Upper lobe of right lung (tissue), 1 donor: ENCODE measurements at regions not wholly inside any gene's neighbourhood (a gene's known extent, or its start where the extent isn't known, plus 50 kb on each side); places are given as distances from the start of the nearest gene placed in this dataset.

Experiments used
- ATAC-seq: fragments of 200-7000 bp; cut with Tn5 transposase; one replicate; pipeline ENCODE4 v1.9.1; 2020; ENCODE audit warnings: mild to moderate bottlenecking, moderate library complexity
- DNase-seq: peaks from one replicate; pipeline ENCODE4 v3.0.0-alpha.2; 2020
- H3K27ac ChIP-seq: fragments of 200-600 bp; one replicate; pipeline ENCODE4 v1.8.0; 2022
- H3K27me3 ChIP-seq: fragments of 200-600 bp; one replicate; pipeline ENCODE4 v1.8.0; 2022; ENCODE audit warnings: mild to moderate bottlenecking
- H3K36me3 ChIP-seq: fragments of 200-600 bp; one replicate; pipeline ENCODE4 v1.8.0; 2022
- H3K4me1 ChIP-seq: fragments of 200-600 bp; one replicate; pipeline ENCODE4 v1.8.0; 2022
- H3K4me3 ChIP-seq: fragments of 200-600 bp; one replicate; pipeline ENCODE4 v1.8.0; 2022; ENCODE audit warnings: mild to moderate bottlenecking
- H3K9me3 ChIP-seq: fragments of 200-600 bp; one replicate; pipeline ENCODE4 v1.8.0; 2022
- intact Hi-C: fragments of 100-400 bp; cut with DNase I; formaldehyde crosslinking; loops from one replicate; pipeline ENCODE4 v1.11.0; 2022
- TF ChIP-seq, protein P1 (sequence below): fragments of 200-600 bp; IDR thresholded peaks from one replicate; pipeline ENCODE4 v1.8.0; 2022; ENCODE audit warnings: antibody characterized with exemption
- donor health status: DM: no; HTN: yes; CAD: no; lungs with severe emphysema.

DNA sequence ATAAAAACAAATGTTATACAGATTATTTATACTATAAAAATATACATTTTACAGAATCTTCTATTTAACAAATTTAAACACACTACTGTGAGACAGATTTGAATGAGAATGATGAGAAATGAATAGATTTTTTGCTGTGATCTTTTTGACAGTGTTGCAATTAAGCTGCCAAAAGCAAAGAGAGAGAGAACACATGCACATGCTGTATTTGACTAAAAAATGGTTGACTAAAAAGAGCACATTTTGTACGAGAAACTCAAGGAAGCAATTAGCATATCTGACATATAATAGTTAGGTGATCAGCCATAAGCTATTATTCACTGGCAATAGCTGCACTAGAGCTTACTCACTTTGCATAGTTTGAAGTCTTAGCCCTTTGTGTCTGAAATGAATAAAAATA is 115.8 kb downstream of the SYT10 start:
- ATAC-seq: no peak

DNA sequence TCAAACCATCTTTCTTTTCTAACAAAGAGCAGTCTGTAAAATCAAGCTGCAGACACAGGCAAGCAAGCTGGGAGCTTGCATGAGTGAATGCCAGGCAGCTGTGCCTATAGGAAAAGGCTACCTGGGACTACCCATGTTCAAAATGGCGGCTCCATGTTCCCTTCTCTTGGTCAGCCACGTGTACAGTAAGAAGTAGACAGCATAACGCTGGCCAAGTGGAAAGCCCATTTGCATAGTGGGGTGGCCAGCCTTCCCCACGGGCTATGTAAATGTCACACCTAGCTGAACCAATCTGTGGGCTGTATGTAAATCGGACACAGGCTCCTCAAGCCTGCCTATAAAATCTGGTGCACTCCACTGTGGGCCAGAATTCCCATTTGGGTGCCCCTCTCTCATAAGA is 117.1 kb downstream of the SYT10 start:
- H3K9me3 ChIP-seq: no peaks in the 10 kb centered on the region
- TF ChIP-seq, protein P1, sequence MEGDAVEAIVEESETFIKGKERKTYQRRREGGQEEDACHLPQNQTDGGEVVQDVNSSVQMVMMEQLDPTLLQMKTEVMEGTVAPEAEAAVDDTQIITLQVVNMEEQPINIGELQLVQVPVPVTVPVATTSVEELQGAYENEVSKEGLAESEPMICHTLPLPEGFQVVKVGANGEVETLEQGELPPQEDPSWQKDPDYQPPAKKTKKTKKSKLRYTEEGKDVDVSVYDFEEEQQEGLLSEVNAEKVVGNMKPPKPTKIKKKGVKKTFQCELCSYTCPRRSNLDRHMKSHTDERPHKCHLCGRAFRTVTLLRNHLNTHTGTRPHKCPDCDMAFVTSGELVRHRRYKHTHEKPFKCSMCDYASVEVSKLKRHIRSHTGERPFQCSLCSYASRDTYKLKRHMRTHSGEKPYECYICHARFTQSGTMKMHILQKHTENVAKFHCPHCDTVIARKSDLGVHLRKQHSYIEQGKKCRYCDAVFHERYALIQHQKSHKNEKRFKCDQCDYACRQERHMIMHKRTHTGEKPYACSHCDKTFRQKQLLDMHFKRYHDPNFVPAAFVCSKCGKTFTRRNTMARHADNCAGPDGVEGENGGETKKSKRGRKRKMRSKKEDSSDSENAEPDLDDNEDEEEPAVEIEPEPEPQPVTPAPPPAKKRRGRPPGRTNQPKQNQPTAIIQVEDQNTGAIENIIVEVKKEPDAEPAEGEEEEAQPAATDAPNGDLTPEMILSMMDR: no peak
- intact Hi-C loops: no loop called here
- DNase-seq: no peak
- H3K4me1 ChIP-seq: no peaks in the 10 kb centered on the region
- ATAC-seq: no peak
- no peaks in the 10 kb centered on the region for H3K36me3 ChIP-seq
- no peaks in the 10 kb centered on the region for H3K27me3 ChIP-seq
- no peak overlapping the region for H3K4me3 ChIP-seq
- no peak overlapping the region for H3K27ac ChIP-seq

More for the DNA sequence above, 115.8 kb downstream of the SYT10 start:
- no peak for DNase-seq
- Histone ChIP-seq H3K4me1 (no peaks in the 10 kb centered on the region), H3K36me3 (no peaks in the 10 kb centered on the region), H3K4me3 (no peak overlapping the region), H3K9me3 (no peaks in the 10 kb centered on the region), H3K27ac (no peak overlapping the region), H3K27me3 (no peaks in the 10 kb centered on the region)
- TF ChIP-seq, protein P1: no peak
- intact Hi-C loops: no loop called here

DNA sequence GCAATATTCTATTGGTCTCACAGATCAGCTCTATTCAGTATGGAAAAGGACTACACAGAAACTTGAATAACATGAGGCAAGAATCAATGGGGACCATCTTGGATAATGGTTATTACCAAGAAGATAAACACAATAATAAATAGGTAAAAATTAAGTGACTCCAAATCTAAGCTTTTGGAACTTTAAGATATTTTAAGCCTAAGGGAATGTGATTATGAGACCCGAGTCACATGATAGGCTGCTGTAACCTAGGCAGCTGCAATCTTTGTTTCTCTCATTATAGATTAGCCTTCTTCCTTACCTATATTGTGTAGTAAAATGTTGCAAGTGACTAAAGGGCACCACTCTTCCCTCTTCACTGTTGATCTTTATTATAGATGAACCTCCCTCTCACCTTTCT is 121.9 kb downstream of the SYT10 start:
- DNase-seq (no peak), ATAC-seq (no peak)
- no peaks in the 10 kb centered on the region for H3K4me1 ChIP-seq
- no peaks in the 10 kb centered on the region for H3K27me3 ChIP-seq
- TF ChIP-seq, protein P1: no peak
- intact Hi-C loops: no loop called here
- H3K36me3 ChIP-seq: no peaks in the 10 kb centered on the region
- no peaks in the 10 kb centered on the region for H3K9me3 ChIP-seq
- H3K4me3 ChIP-seq: no peak overlapping the region
- H3K27ac ChIP-seq: no peak overlapping the region

DNA sequence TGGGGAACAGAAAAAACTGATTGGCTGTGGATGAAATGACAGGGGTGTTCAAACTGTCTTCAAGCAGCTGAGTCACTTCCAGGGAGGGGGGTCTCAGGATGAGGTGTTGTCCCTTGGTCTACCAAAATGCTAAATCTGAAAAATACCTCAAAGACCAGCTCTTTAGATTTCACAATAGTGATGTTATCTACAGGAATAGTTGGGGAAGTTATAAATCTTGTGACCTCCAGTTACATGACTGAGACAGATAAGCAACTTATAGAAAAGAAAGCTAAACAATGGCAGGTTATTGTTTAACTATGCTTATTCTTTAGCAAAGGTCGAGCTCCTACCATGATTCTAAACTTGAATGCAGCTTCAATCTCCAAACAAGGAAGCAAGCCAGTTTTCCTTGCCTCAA is 125.4 kb downstream of the SYT10 start:
- DNase-seq: no peak
- H3K27me3 ChIP-seq: no peaks in the 10 kb centered on the region
- H3K4me1 ChIP-seq: no peaks in the 10 kb centered on the region
- H3K9me3 ChIP-seq: no peaks in the 10 kb centered on the region
- no peaks in the 10 kb centered on the region for H3K36me3 ChIP-seq
- H3K27ac ChIP-seq: no peak overlapping the region
- H3K4me3 ChIP-seq: no peak overlapping the region
- intact Hi-C loops: no loop called here
- TF ChIP-seq, protein P1: no peak
- ATAC-seq: no peak

DNA sequence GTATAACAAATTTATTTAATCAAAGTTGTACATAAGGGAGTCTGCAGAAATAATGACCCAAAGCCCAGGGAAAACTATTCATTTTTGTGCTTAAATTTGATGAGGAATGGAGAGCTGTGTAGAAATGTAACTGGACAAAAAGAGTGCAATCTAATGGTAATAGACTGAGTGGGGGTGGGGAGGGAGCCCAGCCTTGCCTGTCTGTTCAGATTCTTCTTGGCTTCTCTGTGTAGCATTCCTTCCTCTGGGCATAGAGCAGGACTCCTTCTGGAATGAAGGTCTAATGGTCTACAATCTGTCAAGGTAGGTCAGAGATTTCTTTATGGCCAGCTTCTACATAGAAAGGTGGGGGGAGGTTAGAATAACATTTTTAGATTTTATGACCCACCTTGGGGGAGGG is 126.1 kb downstream of the SYT10 start:
- intact Hi-C loops: no loop called here
- TF ChIP-seq, protein P1: no peak
- H3K27me3 ChIP-seq: no peaks in the 10 kb centered on the region

DNA sequence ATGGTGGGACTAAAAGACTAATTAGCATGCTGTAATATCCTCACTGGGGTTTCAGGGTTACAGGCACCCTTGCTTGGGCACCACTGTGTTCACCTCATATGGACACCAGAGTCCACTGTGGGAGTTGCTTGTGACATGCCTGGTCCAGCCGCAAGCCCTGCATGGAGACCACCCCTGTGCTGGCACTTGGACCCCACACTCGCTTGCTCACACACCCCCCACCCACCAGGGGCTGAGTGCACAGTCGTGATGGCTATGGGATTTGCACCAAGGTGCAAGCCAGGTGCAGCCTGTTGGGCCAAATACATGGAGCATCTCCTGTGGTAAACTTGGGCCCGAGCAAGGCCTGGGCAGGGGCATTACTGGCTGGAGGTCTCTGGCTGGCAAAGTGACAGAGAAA is 129.1 kb downstream of the SYT10 start:
- no peaks in the 10 kb centered on the region for H3K36me3 ChIP-seq
- H3K27ac ChIP-seq: no peak overlapping the region
- DNase-seq (no peak), ATAC-seq (peak; percentile 39)
- intact Hi-C loops: no loop called here
- H3K27me3 ChIP-seq: no peaks in the 10 kb centered on the region
- no peaks in the 10 kb centered on the region for H3K9me3 ChIP-seq
- TF ChIP-seq, protein P1: no peak
- H3K4me1 ChIP-seq: no peaks in the 10 kb centered on the region
- H3K4me3 ChIP-seq: no peak overlapping the region

More for the DNA sequence above, 126.1 kb downstream of the SYT10 start:
- Histone ChIP-seq H3K36me3 (no peaks in the 10 kb centered on the region), H3K4me1 (no peaks in the 10 kb centered on the region), H3K4me3 (no peak overlapping the region), H3K9me3 (no peaks in the 10 kb centered on the region), H3K27ac (no peak overlapping the region)
- no peak for ATAC-seq
- no peak for DNase-seq
